ENCODE measurements at regions not wholly inside any gene's neighbourhood (a gene's known extent, or its start where the extent isn't known, plus 50 kb on each side); places are given as distances from the start of the nearest gene placed in this dataset.

GRCh38 chr10:28930514-28931495, 253.5 kb downstream of the BAMBI start:
- no peak for DNase-seq

- DNase-seq = no peak
Observed at GRCh38 chr10:28935061-28935460, 257.7 kb downstream of the BAMBI start.

GRCh38 chr10:28937959-28938358, 260.6 kb downstream of the BAMBI start:
- DNase-seq = no peak

GRCh38 chr10:28938745-28939144, 261.4 kb downstream of the BAMBI start:
- no peak for DNase-seq

GRCh38 chr10:28939281-28940157, 262.2 kb downstream of the BAMBI start:
- DNase-seq = no peak

GRCh38 chr10:28940158-28940888, 263.0 kb downstream of the BAMBI start:
- DNase-seq = no peak

- DNase-seq = no peak
Observed at GRCh38 chr10:28942012-28942411, 264.7 kb downstream of the BAMBI start.

- DNase-seq = no peak
Observed at GRCh38 chr10:28945959-28946358, 268.6 kb downstream of the BAMBI start.

GRCh38 chr10:28946479-28946878, 269.2 kb downstream of the BAMBI start:
- DNase-seq = no peak

- DNase-seq = no peak
Observed at GRCh38 chr10:28947171-28947570, 269.9 kb downstream of the BAMBI start.

- DNase-seq = no peak
Observed at GRCh38 chr10:28948046-28948445, 270.7 kb downstream of the BAMBI start.

- no peak for DNase-seq
Observed at GRCh38 chr10:28949005-28950004, 272.0 kb downstream of the BAMBI start.

GRCh38 chr10:28951484-28951883, 274.2 kb downstream of the BAMBI start:
- DNase-seq = no peak

GRCh38 chr10:28952523-28952922, 275.2 kb downstream of the BAMBI start:
- DNase-seq = no peak

GRCh38 chr10:28954211-28954610, 276.9 kb downstream of the BAMBI start:
- no peak for DNase-seq

GRCh38 chr10:28958468-28958867, 281.1 kb downstream of the BAMBI start:
- no peak for DNase-seq

- DNase-seq = no peak
Observed at GRCh38 chr10:28959850-28960501, 282.7 kb downstream of the BAMBI start.

GRCh38 chr10:28962768-28963167, 285.4 kb downstream of the BAMBI start:
- DNase-seq = no peak

- DNase-seq = no peak
Observed at GRCh38 chr10:28963539-28964221, 286.4 kb downstream of the BAMBI start.

- DNase-seq = no peak
Observed at GRCh38 chr10:28965937-28966336, 288.6 kb downstream of the BAMBI start.
